ENCODE measurements at regions not wholly inside any gene's neighbourhood (a gene's known extent, or its start where the extent isn't known, plus 50 kb on each side); places are given as distances from the start of the nearest gene placed in this dataset.
A peak's percentile ranks its signal among the peaks of the same experiment; 100 is the strongest.

DNA sequence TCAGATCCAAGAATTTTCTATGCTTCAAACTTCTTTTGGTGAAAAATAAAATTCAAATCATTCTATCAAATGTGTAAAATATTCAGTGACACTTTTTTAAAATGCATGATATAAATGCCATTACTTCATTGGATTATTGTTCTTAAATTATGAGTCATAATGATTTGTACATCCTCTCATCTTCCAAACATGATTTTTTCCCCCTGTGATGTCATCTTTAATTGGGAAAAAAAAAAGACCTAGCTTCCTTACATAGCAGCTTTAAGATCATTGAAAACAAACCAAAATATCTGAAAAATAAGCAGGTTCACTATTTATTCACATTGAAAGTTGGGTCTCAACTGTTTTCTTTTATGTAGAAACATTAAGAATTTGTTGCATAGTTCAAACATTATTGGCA, 1549.4 kb downstream of the LRRC4C start:
- intact Hi-C loops (cut with micrococcal nuclease; ENCODE audit: unreplicated experiment) = no loop called here
- H3K9me3 ChIP-seq (ENCODE audit: low read length) = peaks cover 81% of the 10 kb centered on the region
- in situ Hi-C loops (cut with HindIII; ENCODE audit: extremely low pct_ligation_motif_present, low pct_unique_long_range_greater_than_20kb) = no loop called here
- no peaks in the 10 kb centered on the region for H3K36me3 ChIP-seq (replicated peaks in 1 of 2; ENCODE audit: control insufficient read depth in 1 of 2, insufficient read depth in 2 of 2, low read length in 2 of 2)
- POLR2A ChIA-PET = no interaction called here
- H4K20me1 ChIP-seq (ENCODE audit: insufficient read depth, low read length) = no peaks in the 10 kb centered on the region
- peak; percentile 20; the same call in 1 of the 2 replicates for TF ChIP-seq ATF7 (IDR thresholded peaks at IDR 0.05)
- no peak for TF ChIP-seq ATF7 (CRISPR knock-in tag; IDR thresholded peaks at IDR 0.05)
- TF ChIP-seq, protein P1, sequence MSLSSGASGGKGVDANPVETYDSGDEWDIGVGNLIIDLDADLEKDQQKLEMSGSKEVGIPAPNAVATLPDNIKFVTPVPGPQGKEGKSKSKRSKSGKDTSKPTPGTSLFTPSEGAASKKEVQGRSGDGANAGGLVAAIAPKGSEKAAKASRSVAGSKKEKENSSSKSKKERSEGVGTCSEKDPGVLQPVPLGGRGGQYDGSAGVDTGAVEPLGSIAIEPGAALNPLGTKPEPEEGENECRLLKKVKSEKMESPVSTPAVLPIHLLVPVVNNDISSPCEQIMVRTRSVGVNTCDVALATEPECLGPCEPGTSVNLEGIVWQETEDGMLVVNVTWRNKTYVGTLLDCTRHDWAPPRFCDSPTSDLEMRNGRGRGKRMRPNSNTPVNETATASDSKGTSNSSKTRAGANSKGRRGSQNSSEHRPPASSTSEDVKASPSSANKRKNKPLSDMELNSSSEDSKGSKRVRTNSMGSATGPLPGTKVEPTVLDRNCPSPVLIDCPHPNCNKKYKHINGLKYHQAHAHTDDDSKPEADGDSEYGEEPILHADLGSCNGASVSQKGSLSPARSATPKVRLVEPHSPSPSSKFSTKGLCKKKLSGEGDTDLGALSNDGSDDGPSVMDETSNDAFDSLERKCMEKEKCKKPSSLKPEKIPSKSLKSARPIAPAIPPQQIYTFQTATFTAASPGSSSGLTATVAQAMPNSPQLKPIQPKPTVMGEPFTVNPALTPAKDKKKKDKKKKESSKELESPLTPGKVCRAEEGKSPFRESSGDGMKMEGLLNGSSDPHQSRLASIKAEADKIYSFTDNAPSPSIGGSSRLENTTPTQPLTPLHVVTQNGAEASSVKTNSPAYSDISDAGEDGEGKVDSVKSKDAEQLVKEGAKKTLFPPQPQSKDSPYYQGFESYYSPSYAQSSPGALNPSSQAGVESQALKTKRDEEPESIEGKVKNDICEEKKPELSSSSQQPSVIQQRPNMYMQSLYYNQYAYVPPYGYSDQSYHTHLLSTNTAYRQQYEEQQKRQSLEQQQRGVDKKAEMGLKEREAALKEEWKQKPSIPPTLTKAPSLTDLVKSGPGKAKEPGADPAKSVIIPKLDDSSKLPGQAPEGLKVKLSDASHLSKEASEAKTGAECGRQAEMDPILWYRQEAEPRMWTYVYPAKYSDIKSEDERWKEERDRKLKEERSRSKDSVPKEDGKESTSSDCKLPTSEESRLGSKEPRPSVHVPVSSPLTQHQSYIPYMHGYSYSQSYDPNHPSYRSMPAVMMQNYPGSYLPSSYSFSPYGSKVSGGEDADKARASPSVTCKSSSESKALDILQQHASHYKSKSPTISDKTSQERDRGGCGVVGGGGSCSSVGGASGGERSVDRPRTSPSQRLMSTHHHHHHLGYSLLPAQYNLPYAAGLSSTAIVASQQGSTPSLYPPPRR (CRISPR knock-in tag; IDR thresholded peaks at IDR 0.05; ENCODE audit: borderline replicate concordance) = no peak
- TF ChIP-seq CREB1 (IDR thresholded peaks at IDR 0.05) = peak; percentile 61; the same call in 1 of the 2 replicates
- no peak for TF ChIP-seq CREB1 (CRISPR knock-in tag; IDR thresholded peaks at IDR 0.05)
- no peak for TF ChIP-seq EEA1 (CRISPR knock-in tag; IDR thresholded peaks at IDR 0.05; ENCODE audit: borderline replicate concordance)
- TF ChIP-seq, protein P2, sequence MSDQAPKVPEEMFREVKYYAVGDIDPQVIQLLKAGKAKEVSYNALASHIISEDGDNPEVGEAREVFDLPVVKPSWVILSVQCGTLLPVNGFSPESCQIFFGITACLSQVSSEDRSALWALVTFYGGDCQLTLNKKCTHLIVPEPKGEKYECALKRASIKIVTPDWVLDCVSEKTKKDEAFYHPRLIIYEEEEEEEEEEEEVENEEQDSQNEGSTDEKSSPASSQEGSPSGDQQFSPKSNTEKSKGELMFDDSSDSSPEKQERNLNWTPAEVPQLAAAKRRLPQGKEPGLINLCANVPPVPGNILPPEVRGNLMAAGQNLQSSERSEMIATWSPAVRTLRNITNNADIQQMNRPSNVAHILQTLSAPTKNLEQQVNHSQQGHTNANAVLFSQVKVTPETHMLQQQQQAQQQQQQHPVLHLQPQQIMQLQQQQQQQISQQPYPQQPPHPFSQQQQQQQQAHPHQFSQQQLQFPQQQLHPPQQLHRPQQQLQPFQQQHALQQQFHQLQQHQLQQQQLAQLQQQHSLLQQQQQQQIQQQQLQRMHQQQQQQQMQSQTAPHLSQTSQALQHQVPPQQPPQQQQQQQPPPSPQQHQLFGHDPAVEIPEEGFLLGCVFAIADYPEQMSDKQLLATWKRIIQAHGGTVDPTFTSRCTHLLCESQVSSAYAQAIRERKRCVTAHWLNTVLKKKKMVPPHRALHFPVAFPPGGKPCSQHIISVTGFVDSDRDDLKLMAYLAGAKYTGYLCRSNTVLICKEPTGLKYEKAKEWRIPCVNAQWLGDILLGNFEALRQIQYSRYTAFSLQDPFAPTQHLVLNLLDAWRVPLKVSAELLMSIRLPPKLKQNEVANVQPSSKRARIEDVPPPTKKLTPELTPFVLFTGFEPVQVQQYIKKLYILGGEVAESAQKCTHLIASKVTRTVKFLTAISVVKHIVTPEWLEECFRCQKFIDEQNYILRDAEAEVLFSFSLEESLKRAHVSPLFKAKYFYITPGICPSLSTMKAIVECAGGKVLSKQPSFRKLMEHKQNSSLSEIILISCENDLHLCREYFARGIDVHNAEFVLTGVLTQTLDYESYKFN (CRISPR knock-in tag; conservative IDR thresholded peaks at IDR 0.05) = no peak
- no TSS peak for BruUV-seq (replicated peaks)
- no peaks in the 10 kb centered on the region for H3K27me3 ChIP-seq (ENCODE audit: control insufficient read depth in 1 of 2, insufficient read depth in 2 of 2, low read length in 2 of 2)
- ATAC-seq (no peak), DNase-seq (ENCODE audit: low spot score) (no peak), FAIRE-seq (no peak)
- no peak overlapping the region for H3K9ac ChIP-seq (ENCODE audit: insufficient read depth, low read depth, low read length)
- no peaks in the 10 kb centered on the region for H3K79me2 ChIP-seq (ENCODE audit: insufficient read depth, low read length)
- no peak overlapping the region for H3K4me2 ChIP-seq (ENCODE audit: low read depth, low read length)
- no peak overlapping the region for H3K4me3 ChIP-seq (replicated peaks in 1 of 3; ENCODE audit: insufficient read depth in 1 of 3, low read depth in 2 of 3, low read length in 3 of 3)
- H3K27ac ChIP-seq (ENCODE audit: extremely low read length, insufficient read depth, low read length) = no peak overlapping the region
- CTCF ChIA-PET (ENCODE audit: low intra/inter-chr PET ratio, low total read pairs) = no interaction called here
- no peak overlapping the region for H2AFZ ChIP-seq (ENCODE audit: low read length)
- no peaks in the 10 kb centered on the region for H3K4me1 ChIP-seq (ENCODE audit: insufficient read depth, low read length)
